ENCODE measurements at regions not wholly inside any gene's neighbourhood (a gene's known extent, or its start where the extent isn't known, plus 50 kb on each side); places are given as distances from the start of the nearest gene placed in this dataset.

DNA sequence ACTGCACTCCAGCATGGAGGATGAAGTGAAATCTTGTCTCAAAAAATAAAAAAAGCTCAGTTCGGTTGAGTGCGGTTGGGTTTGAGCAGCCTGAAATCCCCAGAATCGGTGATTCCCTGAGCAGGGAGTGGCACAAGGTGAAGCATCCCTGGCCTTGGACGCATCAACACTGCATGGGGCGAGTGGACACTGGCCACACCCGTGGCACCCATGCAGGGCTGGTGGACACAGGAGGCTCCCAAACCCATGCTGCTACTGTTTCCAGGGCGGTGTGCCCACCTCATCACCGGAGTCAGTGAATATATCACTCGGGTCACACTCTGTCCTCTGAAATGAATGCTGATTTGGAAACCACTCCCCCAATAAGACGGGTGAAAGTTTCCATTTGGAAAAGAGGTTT lies 53.4 kb upstream of the ACTRT2 start:
- TF ChIP-seq POLR2A (IDR thresholded peaks at IDR 0.05): no peak
- TF ChIP-seq, protein P1, sequence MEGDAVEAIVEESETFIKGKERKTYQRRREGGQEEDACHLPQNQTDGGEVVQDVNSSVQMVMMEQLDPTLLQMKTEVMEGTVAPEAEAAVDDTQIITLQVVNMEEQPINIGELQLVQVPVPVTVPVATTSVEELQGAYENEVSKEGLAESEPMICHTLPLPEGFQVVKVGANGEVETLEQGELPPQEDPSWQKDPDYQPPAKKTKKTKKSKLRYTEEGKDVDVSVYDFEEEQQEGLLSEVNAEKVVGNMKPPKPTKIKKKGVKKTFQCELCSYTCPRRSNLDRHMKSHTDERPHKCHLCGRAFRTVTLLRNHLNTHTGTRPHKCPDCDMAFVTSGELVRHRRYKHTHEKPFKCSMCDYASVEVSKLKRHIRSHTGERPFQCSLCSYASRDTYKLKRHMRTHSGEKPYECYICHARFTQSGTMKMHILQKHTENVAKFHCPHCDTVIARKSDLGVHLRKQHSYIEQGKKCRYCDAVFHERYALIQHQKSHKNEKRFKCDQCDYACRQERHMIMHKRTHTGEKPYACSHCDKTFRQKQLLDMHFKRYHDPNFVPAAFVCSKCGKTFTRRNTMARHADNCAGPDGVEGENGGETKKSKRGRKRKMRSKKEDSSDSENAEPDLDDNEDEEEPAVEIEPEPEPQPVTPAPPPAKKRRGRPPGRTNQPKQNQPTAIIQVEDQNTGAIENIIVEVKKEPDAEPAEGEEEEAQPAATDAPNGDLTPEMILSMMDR (IDR thresholded peaks at IDR 0.05): no peak

All from adrenal gland (tissue), 5 donors.